SK-N-SH (cell line): ENCODE measurements at regions not wholly inside any gene's neighbourhood (a gene's known extent, or its start where the extent isn't known, plus 50 kb on each side); places are given as distances from the start of the nearest gene placed in this dataset.

Source experiments
- CTCF ChIA-PET: fragments of 300-600, 350-600 bp; formaldehyde crosslinking; extraction: SDS; loops from one replicate; lab custom pipeline; 2021; lab: Yijun Ruan, JAX
- POLR2A ChIA-PET: fragments of 350-600 bp; sonication (Branson Sonifier 250); formaldehyde crosslinking; extraction: SDS; loops from one replicate; lab custom pipeline; 2020; ENCODE audit warnings: antibody characterized with exemption, inconsistent platforms; lab: Yijun Ruan, JAX
- DNase-seq: peaks from one replicate; pipeline ENCODE4 v3.0.0; 2012
- H2AFZ ChIP-seq: fragments of 200-600 bp; sonication (generic); 2 replicates; pipeline ENCODE4 v1.8.1; 2016; ENCODE audit warnings: antibody characterized with exemption, mild to moderate bottlenecking, low read depth
- H3F3A ChIP-seq: fragments of 200-600 bp; sonication (generic); replicated peaks from 2 replicates; pipeline ENCODE3; 2016; ENCODE audit warnings: antibody characterized with exemption, mild to moderate bottlenecking; ENCODE audit not compliant: insufficient read depth
- H3K27ac ChIP-seq, 2 experiments: fragments of 200-500 bp in 1 of 2; fragments of 200-600 bp in 1 of 2; sonication (Bioruptor generic) in 1 of 2; sonication (generic), shearing (Covaris generic) in 1 of 2; 2 replicates each; pipeline versions ENCODE4 v1.5.1 to v1.6.1; 2014 to 2016; ENCODE audit warnings: low read depth in 2 of 2, inconsistent platforms in 1 of 2, low read length in 1 of 2, mild to moderate bottlenecking in 1 of 2, mixed read lengths in 1 of 2
- H3K27me3 ChIP-seq: fragments of 200-600 bp; sonication (generic), shearing (Covaris generic); 2 replicates; pipeline ENCODE4 v1.6.1; 2016; ENCODE audit warnings: mixed run types; ENCODE audit not compliant: insufficient read depth
- H3K36me3 ChIP-seq, 2 experiments: fragments of 200-500 bp in 1 of 2; fragments of 200-600 bp in 1 of 2; sonication (Bioruptor generic) in 1 of 2; sonication (generic) in 1 of 2; replicated peaks in 1 of 2; 2 replicates each; pipeline versions ENCODE3 to v1.5.1; 2014 to 2016; ENCODE audit warnings: low read length in 1 of 2, mild to moderate bottlenecking in 1 of 2; ENCODE audit not compliant: insufficient read depth in 2 of 2, control insufficient read depth in 1 of 2
- H3K4me1 ChIP-seq, 2 experiments: fragments of 200-500 bp in 1 of 2; fragments of 200-600 bp in 1 of 2; sonication (Bioruptor generic) in 1 of 2; sonication (generic), shearing (Covaris generic) in 1 of 2; 2 replicates each; pipeline versions ENCODE4 v1.5.1 to v1.6.1; 2014 to 2016; ENCODE audit warnings: low read depth in 1 of 2, low read length in 1 of 2, mixed run types in 1 of 2; ENCODE audit not compliant: insufficient read depth in 2 of 2, control insufficient read depth in 1 of 2
- H3K4me2 ChIP-seq: fragments of 200-600 bp; sonication (generic), shearing (Covaris generic); 2 replicates; pipeline ENCODE4 v1.6.1; 2017; ENCODE audit warnings: mixed run types
- H3K4me3 ChIP-seq, 2 experiments: fragments of 200-500 bp in 1 of 2; fragments of 200-600 bp in 1 of 2; sonication (Bioruptor generic) in 1 of 2; sonication (generic), shearing (Covaris generic) in 1 of 2; 2 replicates each; pipeline versions ENCODE4 v1.5.1 to v1.8.1; 2014 to 2016; ENCODE audit warnings: low read depth in 2 of 2, inconsistent platforms in 1 of 2, low read length in 1 of 2, mild to moderate bottlenecking in 1 of 2, mixed read lengths in 1 of 2, moderate library complexity in 1 of 2
- H3K79me2 ChIP-seq: fragments of 200-600 bp; sonication (generic); 2 replicates; pipeline ENCODE4 v1.8.1; 2017; ENCODE audit warnings: mild to moderate bottlenecking; ENCODE audit not compliant: insufficient read depth
- H3K9ac ChIP-seq: fragments of 200-600 bp; sonication (generic); 2 replicates; pipeline ENCODE4 v1.6.1; 2017; ENCODE audit warnings: mixed run types
- H3K9me2 ChIP-seq: fragments of 200-600 bp; sonication (generic); 2 replicates; pipeline ENCODE4 v1.6.1; 2017; ENCODE audit warnings: mixed run types
- H3K9me3 ChIP-seq: fragments of 200-600 bp; sonication (generic); 2 replicates; pipeline ENCODE4 v1.6.1; 2017; ENCODE audit warnings: mixed run types, mild to moderate bottlenecking, moderate library complexity
- H4K20me1 ChIP-seq: fragments of 200-600 bp; sonication (generic); 2 replicates; pipeline ENCODE4 v1.6.1; 2017; ENCODE audit warnings: mild to moderate bottlenecking, mixed run types; ENCODE audit not compliant: insufficient read depth
- CHD2 ChIP-seq: fragments of 150-350 bp; IDR thresholded peaks from 2 replicates; pipeline ENCODE4 v1.6.1; 2018; ENCODE audit warnings: low read length; ENCODE audit not compliant: partially characterized antibody
- ELF1 ChIP-seq: IDR thresholded peaks from 2 replicates; pipeline ENCODE4 v1.4.0; 2012
- EP300 ChIP-seq, 2 experiments: IDR thresholded peaks; 2 replicates each; pipeline versions ENCODE4 v1.4.0 to v1.6.1; 2012; ENCODE audit warnings: borderline replicate concordance in 1 of 2, low read depth in 1 of 2, low read length in 1 of 2
- FOXJ3 ChIP-seq: sonication (generic); formaldehyde crosslinking; IDR thresholded peaks from 2 replicates; pipeline ENCODE4 v1.5.1; 2020; ENCODE audit warnings: mild to moderate bottlenecking, missing genetic modification reagents
- GABPA ChIP-seq: IDR thresholded peaks from 2 replicates; pipeline ENCODE4 v1.4.0; 2012; ENCODE audit warnings: low read depth, mild to moderate bottlenecking
- MEF2A ChIP-seq: IDR thresholded peaks from 2 replicates; pipeline ENCODE4 v1.4.0; 2012; ENCODE audit warnings: low read depth, borderline replicate concordance
- MXI1 ChIP-seq: IDR thresholded peaks from 2 replicates; pipeline ENCODE4 v1.6.1; 2012; ENCODE audit warnings: mild to moderate bottlenecking, low read depth, low read length, improper control_type of control experiment
- NRF1 ChIP-seq: IDR thresholded peaks from 2 replicates; pipeline ENCODE4 v1.6.1; 2012; ENCODE audit warnings: low read depth, mild to moderate bottlenecking, low read length
- PBX3 ChIP-seq: IDR thresholded peaks from 2 replicates; pipeline ENCODE4; 2012
- RAD21 ChIP-seq: IDR thresholded peaks from 2 replicates; pipeline ENCODE4 v1.6.1; 2012; ENCODE audit warnings: mild to moderate bottlenecking, low read length
- RFX5 ChIP-seq: IDR thresholded peaks from 2 replicates; pipeline ENCODE4 v1.6.1; 2012; ENCODE audit warnings: mild to moderate bottlenecking, improper control_type of control experiment, low read length
- SMC3 ChIP-seq: IDR thresholded peaks from 2 replicates; pipeline ENCODE4 v1.6.1; 2012; ENCODE audit warnings: low read depth, low read length, improper control_type of control experiment
- ZBTB33 ChIP-seq: IDR thresholded peaks from 2 replicates; pipeline ENCODE4 v1.4.0; 2012; ENCODE audit warnings: low read depth, borderline replicate concordance
- WGBS: methylation state at CpG from one replicate; pipeline ENCODE4 v1.1.6; 2017; ENCODE audit warnings: low lambda C conversion rate; 5-methylcytosine and 5-hydroxymethylcytosine counted together
- TF ChIP-seq, protein P1 (sequence below): fragments of 200-600 bp; sonication (generic); IDR thresholded peaks from 2 replicates; pipeline ENCODE4 v1.6.1; 2017; ENCODE audit warnings: antibody characterized with exemption, mild to moderate bottlenecking, moderate library complexity
- TF ChIP-seq, protein P2 (sequence below): IDR thresholded peaks from 2 replicates; pipeline ENCODE4 v1.4.0; 2012; ENCODE audit warnings: low read depth
- TF ChIP-seq, protein P3 (sequence below): IDR thresholded peaks from 2 replicates; pipeline ENCODE4 v1.4.0; 2012; ENCODE audit warnings: low read depth, borderline replicate concordance
- TF ChIP-seq, protein P4 (sequence below): fragments of 150-350 bp; IDR thresholded peaks from 2 replicates; pipeline ENCODE4 v1.6.1; 2017; ENCODE audit warnings: antibody characterized with exemption, low read length, low read depth, borderline replicate concordance

GRCh38 chr6:134866563-134866962 lies 83.3 kb downstream of the ALDH8A1 start:
- TF ChIP-seq, protein P1, sequence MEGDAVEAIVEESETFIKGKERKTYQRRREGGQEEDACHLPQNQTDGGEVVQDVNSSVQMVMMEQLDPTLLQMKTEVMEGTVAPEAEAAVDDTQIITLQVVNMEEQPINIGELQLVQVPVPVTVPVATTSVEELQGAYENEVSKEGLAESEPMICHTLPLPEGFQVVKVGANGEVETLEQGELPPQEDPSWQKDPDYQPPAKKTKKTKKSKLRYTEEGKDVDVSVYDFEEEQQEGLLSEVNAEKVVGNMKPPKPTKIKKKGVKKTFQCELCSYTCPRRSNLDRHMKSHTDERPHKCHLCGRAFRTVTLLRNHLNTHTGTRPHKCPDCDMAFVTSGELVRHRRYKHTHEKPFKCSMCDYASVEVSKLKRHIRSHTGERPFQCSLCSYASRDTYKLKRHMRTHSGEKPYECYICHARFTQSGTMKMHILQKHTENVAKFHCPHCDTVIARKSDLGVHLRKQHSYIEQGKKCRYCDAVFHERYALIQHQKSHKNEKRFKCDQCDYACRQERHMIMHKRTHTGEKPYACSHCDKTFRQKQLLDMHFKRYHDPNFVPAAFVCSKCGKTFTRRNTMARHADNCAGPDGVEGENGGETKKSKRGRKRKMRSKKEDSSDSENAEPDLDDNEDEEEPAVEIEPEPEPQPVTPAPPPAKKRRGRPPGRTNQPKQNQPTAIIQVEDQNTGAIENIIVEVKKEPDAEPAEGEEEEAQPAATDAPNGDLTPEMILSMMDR: no peak
- TF ChIP-seq CHD2 (no peak), PBX3 (no peak), ELF1 (no peak), GABPA (no peak), RAD21 (no peak), NRF1 (no peak), FOXJ3 (CRISPR knock-in tag) (no peak), EP300 (IDR thresholded peaks at IDR 0.05; ENCODE audit: borderline replicate concordance in 1 of 2, low read depth in 1 of 2, low read length in 1 of 2) (no peak), SMC3 (no peak), RFX5 (no peak), MEF2A (no peak), ZBTB33 (no peak), MXI1 (no peak)
- TF ChIP-seq, protein P2, sequence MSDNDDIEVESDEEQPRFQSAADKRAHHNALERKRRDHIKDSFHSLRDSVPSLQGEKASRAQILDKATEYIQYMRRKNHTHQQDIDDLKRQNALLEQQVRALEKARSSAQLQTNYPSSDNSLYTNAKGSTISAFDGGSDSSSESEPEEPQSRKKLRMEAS: no peak
- TF ChIP-seq, protein P3, sequence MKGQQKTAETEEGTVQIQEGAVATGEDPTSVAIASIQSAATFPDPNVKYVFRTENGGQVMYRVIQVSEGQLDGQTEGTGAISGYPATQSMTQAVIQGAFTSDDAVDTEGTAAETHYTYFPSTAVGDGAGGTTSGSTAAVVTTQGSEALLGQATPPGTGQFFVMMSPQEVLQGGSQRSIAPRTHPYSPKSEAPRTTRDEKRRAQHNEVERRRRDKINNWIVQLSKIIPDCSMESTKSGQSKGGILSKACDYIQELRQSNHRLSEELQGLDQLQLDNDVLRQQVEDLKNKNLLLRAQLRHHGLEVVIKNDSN: no peak
- TF ChIP-seq, protein P4, sequence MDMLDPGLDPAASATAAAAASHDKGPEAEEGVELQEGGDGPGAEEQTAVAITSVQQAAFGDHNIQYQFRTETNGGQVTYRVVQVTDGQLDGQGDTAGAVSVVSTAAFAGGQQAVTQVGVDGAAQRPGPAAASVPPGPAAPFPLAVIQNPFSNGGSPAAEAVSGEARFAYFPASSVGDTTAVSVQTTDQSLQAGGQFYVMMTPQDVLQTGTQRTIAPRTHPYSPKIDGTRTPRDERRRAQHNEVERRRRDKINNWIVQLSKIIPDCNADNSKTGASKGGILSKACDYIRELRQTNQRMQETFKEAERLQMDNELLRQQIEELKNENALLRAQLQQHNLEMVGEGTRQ: no peak
- Histone ChIP-seq H2AFZ (no peak overlapping the region), H3K4me1 (no peaks in the 10 kb centered on the region; a peak in 1 of 4 replicates), H3K9me3 (no peaks in the 10 kb centered on the region), H3K36me3 (no peaks in the 10 kb centered on the region), H3K4me2 (no peak overlapping the region), H3K9me2 (no peaks in the 10 kb centered on the region), H3K9ac (no peak overlapping the region), H4K20me1 (no peaks in the 10 kb centered on the region), H3K27ac (no peak overlapping the region), H3K27me3 (no peaks in the 10 kb centered on the region), H3F3A (no peaks in the 10 kb centered on the region), H3K79me2 (no peaks in the 10 kb centered on the region), H3K4me3 (no peak overlapping the region)
- POLR2A ChIA-PET: no interaction called here
- WGBS: 91% methylated on average over 2 of the region's 2 CpGs
- CTCF ChIA-PET: interaction anchor here (1.4 to 2.4 kb wide), 2 partner anchors 16 to 43 kb away, joined by 4 to 8 read pairs; no protein-coding TSS in a partner anchor
- no peak for DNase-seq
